ENCODE measurements at regions not wholly inside any gene's neighbourhood (a gene's known extent, or its start where the extent isn't known, plus 50 kb on each side); places are given as distances from the start of the nearest gene placed in this dataset.
"Not testable (repeated sequence)": the region's sequence is repeated elsewhere in the genome, so short reads cannot be mapped to it uniquely, and the experiment has no call there.

GRCh38 chr3:20323307-20323927 is 137.4 kb upstream of the SGO1 start:
- Mint-ChIP-seq H3K4me3 (no peak overlapping the region), H3K4me1 (no peaks in the 10 kb centered on the region), H3K27me3 (no peaks in the 10 kb centered on the region), H3K36me3 (no peaks in the 10 kb centered on the region), H3K9me3 (ENCODE audit: low read depth) (no peaks in the 10 kb centered on the region), H3K27ac (no peak overlapping the region)
- DNase-seq = no peak
- CTCF ChIA-PET = no interaction called here
- ATAC-seq = no peak

- Mint-ChIP-seq H3K4me1 (no peaks in the 10 kb centered on the region), H3K27ac (no peak overlapping the region), H3K9me3 (ENCODE audit: low read depth) (no peaks in the 10 kb centered on the region), H3K36me3 (no peaks in the 10 kb centered on the region), H3K27me3 (no peaks in the 10 kb centered on the region), H3K4me3 (no peak overlapping the region)
- ATAC-seq (no peak), DNase-seq (no peak)
- CTCF ChIA-PET = no interaction called here
These were observed 136.1 kb upstream of the SGO1 start for GRCh38 chr3:20322085-20322484.

GRCh38 chr3:20321391-20322047 is 135.5 kb upstream of the SGO1 start:
- ATAC-seq (no peak), DNase-seq (no peak)
- H3K36me3 Mint-ChIP-seq = no peaks in the 10 kb centered on the region
- H3K4me1 Mint-ChIP-seq = no peaks in the 10 kb centered on the region
- no peak overlapping the region for H3K27ac Mint-ChIP-seq
- H3K4me3 Mint-ChIP-seq = no peak overlapping the region
- no peaks in the 10 kb centered on the region for H3K9me3 Mint-ChIP-seq (ENCODE audit: low read depth)
- CTCF ChIA-PET = no interaction called here
- no peaks in the 10 kb centered on the region for H3K27me3 Mint-ChIP-seq

- CTCF ChIA-PET = no interaction called here
These were observed 134.5 kb upstream of the SGO1 start for GRCh38 chr3:20320489-20320888.

GRCh38 chr3:20319551-20319950 is 133.5 kb upstream of the SGO1 start:
- Mint-ChIP-seq H3K36me3 (no peaks in the 10 kb centered on the region), H3K27ac (no peak overlapping the region), H3K27me3 (no peaks in the 10 kb centered on the region), H3K4me3 (no peak overlapping the region), H3K4me1 (no peaks in the 10 kb centered on the region), H3K9me3 (ENCODE audit: low read depth) (no peaks in the 10 kb centered on the region)
- CTCF ChIA-PET = no interaction called here
- no peak for DNase-seq
- ATAC-seq = no peak

More at GRCh38 chr3:20320489-20320888, 134.5 kb upstream of the SGO1 start:
- DNase-seq (no peak), ATAC-seq (no peak)
- Mint-ChIP-seq H3K36me3 (no peaks in the 10 kb centered on the region), H3K4me1 (no peaks in the 10 kb centered on the region), H3K27me3 (no peaks in the 10 kb centered on the region), H3K9me3 (ENCODE audit: low read depth) (no peaks in the 10 kb centered on the region), H3K27ac (no peak overlapping the region), H3K4me3 (no peak overlapping the region)

- H3K27ac Mint-ChIP-seq = no peak overlapping the region
- CTCF ChIA-PET = no interaction called here
- ATAC-seq (no peak), DNase-seq (no peak)
- no peaks in the 10 kb centered on the region for H3K9me3 Mint-ChIP-seq (ENCODE audit: low read depth)
- H3K4me3 Mint-ChIP-seq = no peak overlapping the region
- H3K36me3 Mint-ChIP-seq = no peaks in the 10 kb centered on the region
- no peaks in the 10 kb centered on the region for H3K27me3 Mint-ChIP-seq
- no peaks in the 10 kb centered on the region for H3K4me1 Mint-ChIP-seq
These were observed 131.6 kb upstream of the SGO1 start for GRCh38 chr3:20317616-20318015.

- H3K36me3 Mint-ChIP-seq = no peaks in the 10 kb centered on the region
- DNase-seq (no peak), ATAC-seq (no peak)
- H3K4me1 Mint-ChIP-seq = no peaks in the 10 kb centered on the region
- H3K27me3 Mint-ChIP-seq = no peaks in the 10 kb centered on the region
- no peak overlapping the region for H3K4me3 Mint-ChIP-seq
- CTCF ChIA-PET = no interaction called here
- H3K27ac Mint-ChIP-seq = no peak overlapping the region
- no peaks in the 10 kb centered on the region for H3K9me3 Mint-ChIP-seq (ENCODE audit: low read depth)
These were observed 130.2 kb upstream of the SGO1 start for GRCh38 chr3:20316238-20316637.

- no peak for DNase-seq
- H3K36me3 Mint-ChIP-seq = no peaks in the 10 kb centered on the region
- H3K27ac Mint-ChIP-seq = no peak overlapping the region
- no peak overlapping the region for H3K4me3 Mint-ChIP-seq
- no peak for ATAC-seq
- no peaks in the 10 kb centered on the region for H3K9me3 Mint-ChIP-seq (ENCODE audit: low read depth)
- H3K4me1 Mint-ChIP-seq = no peaks in the 10 kb centered on the region
- no peaks in the 10 kb centered on the region for H3K27me3 Mint-ChIP-seq
- CTCF ChIA-PET = no interaction called here
These were observed 124.6 kb upstream of the SGO1 start for GRCh38 chr3:20310629-20311028.

GRCh38 chr3:20307383-20307782 is 121.4 kb upstream of the SGO1 start:
- Mint-ChIP-seq H3K9me3 (ENCODE audit: low read depth) (no peaks in the 10 kb centered on the region), H3K4me3 (no peak overlapping the region), H3K36me3 (no peaks in the 10 kb centered on the region), H3K27ac (no peak overlapping the region), H3K27me3 (no peaks in the 10 kb centered on the region), H3K4me1 (no peaks in the 10 kb centered on the region)
- DNase-seq (no peak), ATAC-seq (no peak)
- CTCF ChIA-PET = no interaction called here

GRCh38 chr3:20305647-20306046 is 119.6 kb upstream of the SGO1 start:
- Mint-ChIP-seq H3K27me3 (no peaks in the 10 kb centered on the region), H3K4me3 (no peak overlapping the region), H3K4me1 (no peaks in the 10 kb centered on the region), H3K36me3 (no peaks in the 10 kb centered on the region), H3K27ac (no peak overlapping the region), H3K9me3 (ENCODE audit: low read depth) (no peaks in the 10 kb centered on the region)
- ATAC-seq (no peak), DNase-seq (no peak)
- CTCF ChIA-PET = interaction anchor here (0.6 kb wide), 1 partner anchor 26 kb away, joined by 3 read pairs; no protein-coding TSS in a partner anchor

GRCh38 chr3:20302766-20303165 is 116.8 kb upstream of the SGO1 start:
- H3K4me1 Mint-ChIP-seq = no peaks in the 10 kb centered on the region
- H3K9me3 Mint-ChIP-seq (ENCODE audit: low read depth) = no peaks in the 10 kb centered on the region
- no peak overlapping the region for H3K27ac Mint-ChIP-seq
- H3K27me3 Mint-ChIP-seq = no peaks in the 10 kb centered on the region
- H3K36me3 Mint-ChIP-seq = no peaks in the 10 kb centered on the region
- H3K4me3 Mint-ChIP-seq = no peak overlapping the region
- DNase-seq = no peak
- ATAC-seq = no peak
- CTCF ChIA-PET = no interaction called here

- CTCF ChIA-PET = no interaction called here
- Mint-ChIP-seq H3K4me1 (no peaks in the 10 kb centered on the region), H3K27ac (no peak overlapping the region), H3K4me3 (no peak overlapping the region), H3K9me3 (ENCODE audit: low read depth) (peaks cover 9% of the 10 kb centered on the region), H3K27me3 (no peaks in the 10 kb centered on the region), H3K36me3 (no peaks in the 10 kb centered on the region)
- ATAC-seq (no peak), DNase-seq (no peak)
These were observed 102.0 kb upstream of the SGO1 start for GRCh38 chr3:20288050-20288449.

GRCh38 chr3:20280257-20280656 is 94.3 kb upstream of the SGO1 start:
- Mint-ChIP-seq H3K27ac (no peak overlapping the region), H3K4me3 (no peak overlapping the region), H3K4me1 (peaks cover 18% of the 10 kb centered on the region), H3K36me3 (peaks cover 2% of the 10 kb centered on the region), H3K27me3 (peaks cover 3% of the 10 kb centered on the region), H3K9me3 (ENCODE audit: low read depth) (peaks cover 14% of the 10 kb centered on the region)
- DNase-seq (peak; percentile 47), ATAC-seq (peak; percentile 27)
- CTCF ChIA-PET = interaction anchor here (0.9 kb wide), 1 partner anchor 22 kb away, joined by 3 read pairs; no protein-coding TSS in a partner anchor

- H3K4me3 Mint-ChIP-seq, DNase-seq, H3K4me1 Mint-ChIP-seq, ATAC-seq, CTCF ChIA-PET, H3K27me3 Mint-ChIP-seq, H3K36me3 Mint-ChIP-seq, H3K27ac Mint-ChIP-seq: not testable (repeated sequence)
- H3K9me3 Mint-ChIP-seq (ENCODE audit: low read depth) = peaks cover 11% of the 10 kb centered on the region
These were observed 80.0 kb upstream of the SGO1 start for GRCh38 chr3:20265977-20266376.
